ENCODE measurements at regions not wholly inside any gene's neighbourhood (a gene's known extent, or its start where the extent isn't known, plus 50 kb on each side); places are given as distances from the start of the nearest gene placed in this dataset.

DNA sequence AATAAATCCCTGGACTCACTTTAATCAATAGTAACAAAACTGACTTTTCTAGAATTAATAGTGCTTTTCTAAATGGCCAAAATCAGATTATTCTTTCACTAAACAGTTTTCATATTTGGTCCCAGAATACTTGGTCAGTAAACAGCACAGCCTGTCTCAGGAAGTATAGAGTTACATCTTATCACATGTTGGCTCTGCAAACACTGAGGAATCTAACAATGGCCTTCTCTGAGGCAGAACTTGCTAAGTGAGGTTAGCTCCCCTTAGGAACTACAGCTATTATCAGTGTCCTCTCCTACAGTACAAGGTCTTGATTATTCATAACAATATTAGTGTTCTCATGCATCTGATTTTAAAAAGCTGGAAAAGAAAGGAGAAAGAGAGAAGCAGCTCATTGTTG is 1622.8 kb downstream of the HACE1 start:
- no peak for DNase-seq

DNA sequence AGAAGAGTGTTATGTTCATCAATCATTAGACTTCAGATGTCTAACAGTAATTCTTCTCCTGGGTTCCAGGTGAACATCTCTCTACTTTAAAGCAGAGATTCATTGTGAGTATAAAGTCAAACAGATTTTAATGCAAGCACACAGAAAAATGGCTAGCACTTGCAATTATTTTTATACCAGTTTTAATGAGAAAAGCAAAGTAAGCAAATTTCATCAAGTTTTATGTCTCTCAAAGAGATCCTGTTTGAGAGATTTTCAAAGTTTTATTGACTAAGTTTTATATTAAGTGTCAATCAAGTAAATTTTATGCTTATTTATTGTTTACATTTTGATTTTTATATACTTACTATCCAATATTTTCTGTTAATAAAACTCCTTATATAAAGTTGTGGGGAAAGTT is 1628.5 kb downstream of the HACE1 start:
- DNase-seq, result no peak

DNA sequence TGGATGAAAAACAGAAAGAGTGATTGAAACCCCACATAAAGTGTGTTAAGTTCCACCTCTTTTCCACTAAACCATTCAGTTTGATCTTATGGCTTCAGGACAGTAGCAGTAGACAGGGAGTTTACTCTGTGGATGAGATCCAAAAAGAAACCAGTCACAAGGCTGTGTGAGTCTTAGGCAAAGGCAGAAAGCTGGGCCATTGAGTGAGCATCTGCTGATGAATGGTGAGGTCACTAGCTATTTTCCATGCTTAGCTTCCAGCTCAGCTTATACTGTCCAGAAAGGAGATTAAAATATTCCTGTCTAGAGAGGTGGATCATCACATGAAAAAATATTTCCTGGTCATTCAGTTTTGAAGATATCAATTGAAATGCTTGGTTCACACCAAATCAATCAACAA is 1643.9 kb downstream of the HACE1 start:
- no peak for DNase-seq

DNA sequence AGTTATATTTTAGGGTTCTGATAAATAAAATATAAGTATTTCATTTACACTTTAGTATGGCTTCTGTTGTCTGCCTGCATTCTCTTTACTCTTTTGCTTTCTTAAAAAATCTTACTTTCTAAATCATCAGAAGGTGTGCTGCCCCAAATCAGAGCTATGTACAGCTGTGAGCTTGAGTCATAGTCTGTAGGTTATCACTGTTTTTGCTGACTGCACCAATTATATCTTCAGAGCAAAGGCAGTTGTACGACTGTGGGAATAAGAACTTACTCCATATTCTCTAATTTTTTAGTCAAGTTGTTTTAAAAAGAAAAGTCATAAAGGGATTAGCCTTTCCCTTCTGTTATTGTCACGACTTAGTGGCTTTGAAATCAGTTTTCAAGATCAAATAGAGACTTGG is 1649.0 kb downstream of the HACE1 start:
- DNase-seq, result no peak

DNA sequence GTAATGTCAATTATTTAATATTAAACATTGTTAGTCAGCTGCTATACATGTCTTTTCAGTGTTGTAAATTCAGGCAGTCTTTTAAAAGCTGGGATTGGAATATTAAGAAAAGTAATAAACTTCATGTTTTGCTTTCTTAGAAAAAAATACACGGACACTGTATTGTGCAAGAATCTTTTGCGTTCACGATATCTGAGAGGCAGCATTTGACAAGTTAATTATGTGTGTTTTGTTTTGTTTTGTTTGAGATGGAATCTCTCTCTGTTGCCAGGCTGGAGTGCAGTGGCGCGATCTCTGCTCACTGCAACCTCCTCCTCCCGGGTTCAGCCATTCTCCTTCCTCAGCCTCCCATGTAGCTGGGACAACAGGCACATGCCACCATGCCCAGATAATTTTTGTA is 1661.3 kb downstream of the HACE1 start:
- DNase-seq, result no peak

DNA sequence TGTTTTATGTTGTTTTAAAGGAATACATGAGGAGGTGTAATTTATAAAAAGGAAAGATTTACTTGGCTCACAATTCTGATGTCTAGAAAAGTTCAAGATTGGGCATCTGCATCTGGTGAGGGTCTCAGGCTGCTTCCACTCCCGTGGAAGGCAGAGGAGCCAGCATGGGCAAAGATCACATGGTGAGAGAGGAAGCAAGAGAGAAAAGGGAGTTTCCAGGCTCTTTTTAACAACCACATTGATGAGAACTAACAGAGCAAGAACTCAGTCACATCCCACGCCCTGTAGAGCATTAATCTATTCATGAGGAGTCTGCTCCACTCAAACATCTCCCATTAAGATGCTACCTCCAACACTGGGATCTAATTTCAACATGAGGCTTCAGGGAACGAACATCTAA is 1666.3 kb downstream of the HACE1 start:
- DNase-seq, result no peak

DNA sequence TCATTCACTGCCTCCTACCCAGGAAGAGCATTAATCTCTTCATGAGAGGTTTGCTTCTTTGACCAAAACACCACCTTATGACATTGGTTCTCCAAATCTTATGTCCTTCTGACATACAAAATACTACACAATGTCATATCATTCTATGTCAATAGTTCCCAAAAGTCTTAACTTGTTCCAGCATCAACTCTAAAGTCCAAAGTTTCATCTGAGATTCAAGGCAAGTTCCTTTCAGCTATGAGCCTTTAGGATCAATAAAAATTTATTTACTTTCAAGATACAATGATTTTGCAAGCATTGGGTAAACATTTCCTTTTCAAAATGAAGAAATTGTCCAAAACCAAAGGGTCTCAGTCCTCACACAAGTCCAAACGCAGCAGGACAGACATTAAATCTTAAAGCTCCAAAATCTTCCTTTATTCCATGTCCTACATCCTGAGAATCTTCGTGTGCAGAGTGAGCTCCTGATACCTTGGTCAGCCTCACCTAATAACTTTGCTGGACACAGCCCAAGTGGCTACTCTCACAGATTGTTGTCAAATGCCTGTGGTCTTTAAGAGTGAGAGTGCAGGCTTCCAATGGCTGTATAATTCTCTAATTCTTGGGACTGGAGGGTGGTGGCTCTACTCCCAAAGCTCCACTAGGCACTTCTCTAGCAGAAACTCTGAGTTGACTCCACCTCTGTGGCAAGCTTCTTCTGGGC is 1668.2 kb downstream of the HACE1 start:
- DNase-seq, result no peak

DNA sequence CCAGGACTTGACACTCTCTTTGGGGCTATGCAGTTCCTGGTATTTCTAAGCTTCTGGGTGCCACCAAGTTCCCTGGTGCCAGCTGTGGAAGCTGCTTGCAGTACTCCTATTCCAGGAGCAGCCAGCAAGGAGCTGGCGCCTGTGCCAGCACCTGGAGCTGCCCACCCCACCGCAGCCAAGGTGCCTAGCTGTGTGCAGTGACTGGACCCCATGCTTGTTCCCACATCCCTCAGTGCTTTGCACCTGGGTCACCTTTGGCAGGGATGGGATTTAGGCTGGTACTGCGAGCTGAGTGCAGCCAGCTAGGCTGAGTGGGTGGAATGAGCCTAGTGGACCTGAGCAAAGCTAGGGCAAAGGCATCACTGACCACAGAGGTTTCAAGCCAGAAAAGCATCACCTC is 1674.9 kb downstream of the HACE1 start:
- DNase-seq, result no peak

DNA sequence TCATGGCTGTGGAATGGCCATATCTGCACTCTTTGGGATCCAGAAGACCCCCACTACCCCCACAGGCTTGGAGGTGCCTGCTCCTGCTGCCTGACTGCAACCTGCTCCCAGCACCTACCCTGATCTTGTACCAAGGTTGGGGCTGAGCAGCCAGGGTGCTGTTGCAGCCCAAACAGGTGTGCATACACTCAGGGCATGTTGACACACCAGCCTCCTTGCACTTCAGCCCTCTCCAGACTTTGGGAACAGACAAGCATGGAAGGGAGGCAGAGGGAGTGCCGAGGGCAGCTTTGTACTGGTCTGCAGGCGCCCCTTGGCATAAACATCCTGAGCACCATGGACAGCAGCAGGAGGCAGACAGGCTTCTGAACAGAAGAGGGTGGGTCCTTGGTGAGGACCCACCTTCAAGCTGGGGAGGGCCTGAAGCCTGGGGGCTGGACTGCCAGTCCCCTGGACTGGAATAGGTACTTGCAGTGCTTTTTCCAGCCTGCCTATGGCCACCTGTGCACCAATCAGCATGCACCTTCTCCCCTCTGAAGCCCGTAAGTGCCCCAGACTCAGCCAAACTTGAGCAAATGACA is 1675.8 kb downstream of the HACE1 start:
- DNase-seq, result no peak

DNA sequence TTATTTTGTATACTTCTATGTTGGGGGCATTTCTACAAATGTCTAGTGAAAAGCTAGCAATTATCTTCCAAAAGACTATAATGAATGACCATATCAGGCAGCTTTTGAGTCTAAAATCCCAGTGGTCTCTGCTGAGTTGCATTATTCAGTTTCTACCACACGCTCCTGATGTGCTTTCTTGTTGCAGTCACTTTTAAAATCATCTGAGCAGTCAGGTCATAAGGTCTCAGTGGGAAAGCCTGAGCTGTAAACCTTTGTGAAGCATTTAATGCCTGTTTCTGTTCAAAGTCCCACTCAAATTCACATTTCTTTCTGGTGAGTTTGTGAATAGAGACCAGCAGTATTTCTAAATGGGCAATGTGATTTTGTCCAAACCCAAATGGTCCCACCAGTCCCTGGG is 1681.5 kb downstream of the HACE1 start:
- no peak for DNase-seq

DNA sequence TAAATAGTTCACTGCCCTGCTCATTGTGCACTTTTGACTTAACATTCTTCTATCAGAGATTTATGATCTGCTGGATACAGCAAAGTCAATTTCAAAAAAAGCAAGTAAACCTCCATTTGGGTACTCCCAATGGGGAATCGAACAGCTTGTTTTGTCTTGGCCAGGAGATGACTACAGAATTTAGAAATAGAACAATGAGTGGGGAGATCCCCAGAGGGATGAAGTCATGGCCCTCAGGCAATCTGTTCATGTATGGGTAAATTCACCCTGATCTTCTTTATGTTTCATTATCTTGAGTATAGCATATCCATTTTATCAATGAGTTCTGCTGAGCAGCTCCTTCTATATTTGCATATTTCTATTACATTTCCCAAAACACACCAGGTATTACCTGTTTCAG is 1681.9 kb downstream of the HACE1 start:
- no peak for DNase-seq

DNA sequence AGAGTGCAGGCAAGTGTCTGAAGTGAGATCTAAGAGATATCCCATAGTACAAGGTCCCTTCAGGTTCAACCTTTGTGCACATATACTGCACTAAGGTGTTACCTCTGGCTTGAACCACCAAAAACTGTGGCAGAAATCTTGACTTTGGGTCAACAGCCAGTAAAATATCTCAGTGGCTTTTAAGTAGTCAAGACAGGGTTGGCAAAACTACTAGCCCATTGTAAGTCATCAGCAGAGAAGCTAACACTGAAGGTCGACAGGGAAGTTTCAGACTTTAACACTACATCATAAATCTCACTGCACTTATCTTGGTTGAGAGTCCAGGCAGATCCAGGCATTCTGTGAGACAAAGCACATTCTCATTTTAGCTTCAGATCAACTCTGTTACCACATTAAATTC is 1684.7 kb downstream of the HACE1 start:
- no peak for DNase-seq

DNA sequence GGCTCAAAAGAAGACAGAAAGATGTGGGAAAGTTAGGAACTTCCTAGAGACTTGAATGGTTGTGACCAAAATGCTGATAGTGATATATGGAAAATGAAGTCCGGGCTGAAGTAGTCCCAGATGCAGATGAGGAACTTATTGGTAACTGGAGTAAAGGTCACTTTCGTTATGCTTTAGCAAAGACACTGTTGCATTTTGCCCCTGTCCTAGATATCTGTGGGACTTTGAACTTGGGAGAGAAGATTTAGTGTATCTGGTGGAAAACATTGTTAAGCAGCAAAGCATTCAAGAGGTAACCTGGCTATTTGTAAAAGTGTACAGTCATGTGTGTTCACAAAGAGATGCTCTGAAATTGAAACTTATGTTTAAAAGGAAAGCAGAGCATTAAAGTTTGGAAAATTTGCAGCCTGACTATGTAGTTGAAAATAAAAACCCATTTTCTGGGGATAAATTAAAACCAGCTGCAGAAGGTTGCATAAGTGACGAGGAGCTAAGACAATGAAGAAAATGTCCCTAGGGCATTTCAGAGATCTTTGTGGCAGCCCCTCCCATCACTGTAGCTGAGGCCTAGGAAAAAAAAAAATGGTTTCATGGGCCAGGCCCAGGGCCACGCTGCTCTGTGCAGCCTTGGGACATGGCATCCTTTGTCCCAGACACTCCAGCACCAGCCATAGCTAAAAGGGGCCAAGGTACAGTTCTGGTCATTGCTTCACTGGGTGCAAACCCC is 1692.2 kb downstream of the HACE1 start:
- DNase-seq, result no peak

DNA sequence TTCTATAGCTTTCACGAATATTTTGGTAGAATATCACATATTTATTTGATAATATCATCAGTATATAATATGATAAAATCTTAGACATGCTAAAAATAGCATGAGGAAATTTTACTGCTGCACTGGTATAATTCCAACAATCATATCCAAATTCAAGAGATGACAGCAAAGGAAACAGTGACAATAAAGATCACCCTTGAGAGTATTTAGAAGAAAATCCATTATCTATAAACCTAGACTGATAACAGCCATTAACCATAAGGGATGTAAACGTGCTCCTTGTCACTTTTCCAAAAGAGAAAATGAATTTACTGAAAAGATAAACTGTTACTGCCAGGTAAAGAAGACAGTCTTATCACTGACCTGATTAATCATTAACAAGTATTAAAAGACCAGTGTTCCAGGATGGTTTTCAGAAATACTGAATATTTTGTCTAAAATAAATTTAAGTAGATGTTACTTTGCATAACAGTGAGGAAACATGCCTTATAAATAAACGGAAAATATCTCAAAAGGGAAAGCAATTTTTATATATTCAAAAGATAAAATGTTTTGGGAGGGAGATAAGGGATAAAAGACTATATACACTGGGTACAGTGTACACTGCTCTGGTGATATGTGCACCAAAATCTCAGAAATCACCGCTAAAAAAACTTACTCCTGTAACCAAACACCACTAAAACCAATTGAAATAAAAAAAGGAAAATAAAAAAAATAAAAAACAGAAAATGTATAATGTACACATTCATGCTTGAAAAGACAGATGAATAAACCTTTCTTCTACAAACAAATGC is 1704.7 kb downstream of the HACE1 start:
- no peak for DNase-seq

DNA sequence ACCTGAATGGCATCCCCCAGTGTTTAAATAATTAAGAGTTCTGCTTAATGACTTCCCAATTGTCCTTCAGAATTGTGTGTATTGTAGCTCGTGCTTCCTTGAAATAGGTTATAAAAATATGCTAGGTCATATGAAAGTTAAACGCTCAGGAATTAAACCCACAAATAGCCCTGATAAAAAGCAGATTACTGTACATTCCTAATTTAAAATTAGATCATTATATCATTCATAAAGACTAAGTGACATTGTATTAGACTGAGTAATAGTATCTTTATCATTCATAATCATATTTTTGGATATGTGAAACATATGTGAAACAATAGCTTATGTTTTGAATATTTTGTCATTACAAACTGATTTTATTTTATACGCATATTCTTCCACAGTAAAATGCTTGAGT is 1706.7 kb downstream of the HACE1 start:
- DNase-seq, result no peak

DNA sequence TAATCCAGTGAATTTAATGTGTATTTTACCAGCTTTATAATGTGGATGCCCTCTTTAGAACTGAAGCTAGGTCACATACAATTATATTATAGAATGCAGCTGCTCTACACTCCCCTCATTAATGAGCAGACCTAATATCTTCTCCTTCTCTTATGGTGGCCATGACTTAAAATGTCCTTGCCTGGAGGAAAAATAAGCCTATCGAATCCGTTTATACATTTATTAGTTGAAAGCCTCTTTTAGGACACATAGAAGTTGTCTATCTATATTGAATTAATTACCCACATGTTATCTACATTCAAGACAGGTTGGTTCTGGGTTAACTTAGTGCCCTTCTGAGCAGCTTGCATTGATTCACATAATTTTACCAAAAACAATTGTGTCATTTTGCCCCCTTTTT is 1716.8 kb downstream of the HACE1 start:
- DNase-seq, result no peak

DNA sequence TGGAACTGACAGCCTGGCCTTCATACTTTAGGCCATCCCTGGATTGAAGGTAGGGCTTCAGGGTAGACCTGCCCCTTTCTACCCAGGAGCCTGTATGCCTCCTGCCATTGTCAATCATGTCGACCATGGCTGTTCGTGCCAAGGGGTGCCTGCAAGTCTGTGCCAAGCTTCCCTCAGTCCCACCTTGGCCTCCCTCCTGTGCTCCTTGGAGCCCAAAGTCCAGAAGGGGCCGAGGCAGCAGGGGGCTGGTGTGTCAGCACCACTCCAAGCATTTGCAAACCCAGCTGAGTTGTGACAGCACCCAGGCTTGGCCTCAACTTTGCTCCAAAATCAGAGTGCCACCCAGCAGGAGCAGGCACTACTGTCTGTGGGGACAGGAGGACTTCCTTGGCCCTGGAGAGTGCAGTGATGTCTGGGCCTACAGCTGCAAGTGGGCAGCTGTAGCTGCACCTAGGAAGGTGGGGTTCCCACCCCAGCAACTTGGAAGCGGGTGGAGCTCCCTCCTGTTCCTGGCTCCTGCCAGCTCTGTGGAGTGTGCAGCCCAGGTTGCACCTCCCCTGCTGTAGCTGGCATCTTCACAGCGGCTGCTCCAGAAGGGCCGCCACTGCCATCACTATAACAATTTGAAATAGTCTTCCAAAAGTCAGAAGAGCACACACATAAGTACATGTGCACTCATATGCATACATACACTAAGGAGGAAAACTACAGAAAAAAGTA is 1719.3 kb downstream of the HACE1 start:
- DNase-seq, result no peak

DNA sequence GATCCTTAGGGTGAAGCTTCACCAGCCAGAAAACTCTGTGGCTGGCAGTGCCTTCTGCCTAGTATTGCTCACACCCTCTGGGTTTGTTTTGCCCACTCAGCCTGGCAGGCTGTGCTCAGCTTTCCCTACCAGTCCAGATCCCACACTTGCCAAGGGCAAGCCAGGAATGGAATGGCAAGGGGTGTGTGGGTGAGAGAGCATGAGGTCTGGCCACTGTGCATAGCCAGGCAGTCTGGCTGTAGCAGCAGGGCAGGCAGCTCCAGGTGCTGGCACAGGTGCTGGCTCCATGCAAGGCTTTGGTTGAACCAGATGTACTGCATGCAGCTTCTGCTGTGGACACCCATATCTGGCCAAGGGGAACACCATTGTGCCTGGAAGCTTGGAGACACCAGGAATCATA is 1720.3 kb downstream of the HACE1 start:
- no peak for DNase-seq

DNA sequence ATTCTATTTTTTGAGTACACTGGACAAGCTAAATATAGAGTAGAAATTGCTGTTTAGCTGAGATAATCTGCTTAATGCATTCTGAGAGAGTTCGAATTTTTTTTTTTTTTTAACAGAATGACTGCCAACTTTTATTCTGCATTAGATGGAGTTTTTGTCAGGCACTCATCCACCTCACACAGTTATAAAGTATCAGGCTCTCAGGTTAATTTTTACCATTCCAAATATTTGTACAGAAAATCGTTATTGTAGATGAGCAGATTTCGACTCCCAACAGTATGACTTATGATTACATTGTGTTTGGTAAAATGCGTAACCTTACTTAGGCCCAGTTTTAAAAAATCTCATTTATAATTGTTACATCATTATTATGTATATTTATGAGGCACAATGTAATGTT is 1731.0 kb downstream of the GRIK2 start:
- DNase-seq, result no peak

DNA sequence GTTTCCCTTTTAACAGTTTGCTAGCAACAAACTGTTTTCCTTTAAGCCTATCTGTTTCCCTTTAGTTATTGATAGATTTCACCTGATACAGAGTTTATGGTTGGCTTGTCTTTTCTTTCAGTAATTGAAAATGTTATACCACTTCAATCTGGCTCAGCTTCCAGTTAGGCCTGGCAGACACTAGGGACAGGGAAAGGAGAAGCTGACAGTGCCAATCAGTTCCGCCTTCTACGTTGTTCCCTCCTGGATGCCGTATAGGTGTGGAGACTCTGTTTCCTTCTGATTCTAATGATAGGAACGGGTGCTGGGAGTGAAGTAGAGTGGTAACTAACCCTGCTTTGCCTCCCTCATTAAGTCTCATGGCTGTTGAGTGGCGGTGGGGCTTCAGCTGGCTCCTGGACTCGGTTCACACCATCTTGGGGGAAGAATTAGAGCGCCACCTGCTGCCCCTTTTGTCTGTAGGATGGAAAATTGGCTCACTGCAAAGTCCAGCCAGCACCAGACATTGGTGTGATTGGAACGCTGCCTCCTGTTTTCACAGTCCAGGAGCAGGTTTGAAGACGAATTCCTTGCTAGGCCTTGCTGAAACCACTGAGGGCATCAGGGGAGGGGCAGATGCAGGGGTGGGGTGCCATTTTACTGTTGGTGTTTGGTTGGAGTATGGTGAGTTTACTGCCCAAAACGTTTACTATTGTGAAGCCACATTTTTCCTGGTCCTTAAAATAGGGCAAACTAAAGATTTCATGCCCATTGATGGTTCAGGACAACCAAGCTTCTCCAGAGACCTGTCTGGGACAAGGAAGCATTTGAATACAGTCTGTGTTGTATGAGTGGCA is 1729.5 kb downstream of the GRIK2 start:
- peak; percentile 65 for DNase-seq

DNA sequence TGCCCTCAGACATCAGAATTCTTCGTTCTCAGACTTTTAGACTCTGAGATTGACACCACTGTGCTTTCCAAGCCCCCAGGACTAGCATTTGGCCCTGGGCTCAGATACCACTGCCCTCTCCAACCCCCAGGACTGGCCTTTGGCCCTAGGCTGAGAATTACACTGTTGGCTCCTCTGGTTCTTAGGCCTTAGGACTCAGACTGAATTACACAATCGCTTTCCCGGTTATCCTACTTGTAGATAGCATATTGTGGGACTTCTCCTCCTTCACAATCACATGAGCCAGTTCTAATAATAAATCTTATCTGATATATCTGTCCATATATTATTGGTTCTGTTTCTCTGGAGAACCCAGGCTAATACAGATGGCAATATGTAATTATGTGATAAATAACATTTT is 1725.5 kb downstream of the GRIK2 start:
- DNase-seq, result no peak

DNA sequence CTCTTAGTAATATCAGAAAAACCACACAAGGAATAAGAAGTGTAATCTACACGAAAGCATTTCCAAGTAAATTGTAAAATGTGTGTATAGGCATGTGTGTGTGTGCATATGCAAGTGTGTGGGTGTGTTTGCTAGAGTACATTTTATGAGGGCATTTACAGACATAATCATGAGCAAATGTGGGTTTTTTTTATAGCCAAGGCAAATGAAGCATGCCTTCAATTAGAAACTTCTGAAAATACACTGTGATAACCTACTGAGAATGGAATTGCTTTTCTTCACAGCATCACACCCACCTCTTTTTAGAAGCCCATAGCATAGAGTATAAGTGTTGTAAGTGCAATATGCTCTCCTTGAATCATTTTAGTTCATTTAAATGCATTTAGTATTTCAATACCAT is 1721.1 kb downstream of the GRIK2 start:
- no peak for DNase-seq

Data from hematopoietic multipotent progenitor cell treated with erythropoietin and hydrocortisone succinate and interleukin-3 and kit ligand, for 4 days (in vitro differentiated cells).